Progenitor cell of endocrine pancreas (in vitro differentiated cells): ENCODE measurements at regions not wholly inside any gene's neighbourhood (a gene's known extent, or its start where the extent isn't known, plus 50 kb on each side); places are given as distances from the start of the nearest gene placed in this dataset.
A peak's percentile ranks its signal among the peaks of the same experiment; 100 is the strongest.

Experiments
- DNase-seq: peaks from one replicate; pipeline ENCODE4 v3.0.0; 2021; ENCODE audit warnings: low spot score; ENCODE audit not compliant: unreplicated experiment
- H3K27ac Mint-ChIP-seq: 2 replicates; pipeline ENCODE4 v1.8.0; 2021; ENCODE audit warnings: mild to moderate bottlenecking, moderate library complexity, mixed read lengths
- H3K27me3 Mint-ChIP-seq: 2 replicates; pipeline ENCODE4 v1.8.0; 2021; ENCODE audit warnings: mixed read lengths
- H3K36me3 Mint-ChIP-seq: 2 replicates; pipeline ENCODE4 v1.8.0; 2022; ENCODE audit warnings: mixed read lengths; ENCODE audit not compliant: insufficient read depth
- H3K4me1 Mint-ChIP-seq: 2 replicates; pipeline ENCODE4 v1.8.0; 2021; ENCODE audit warnings: low read depth, mixed read lengths
- H3K4me3 Mint-ChIP-seq: 2 replicates; pipeline ENCODE4 v1.8.0; 2021; ENCODE audit warnings: low read depth, mild to moderate bottlenecking, moderate library complexity, mixed read lengths
- H3K9me3 Mint-ChIP-seq: 2 replicates; pipeline ENCODE4 v1.8.0; 2021; ENCODE audit warnings: low read depth, mixed read lengths
- TF ChIP-seq, protein P1 (sequence below): fragments of 200-600 bp; sonication (generic); IDR thresholded peaks from one replicate; pipeline ENCODE4 v1.5.0; 2021; ENCODE audit warnings: antibody characterized with exemption, mild to moderate bottlenecking; ENCODE audit not compliant: unreplicated experiment

DNA sequence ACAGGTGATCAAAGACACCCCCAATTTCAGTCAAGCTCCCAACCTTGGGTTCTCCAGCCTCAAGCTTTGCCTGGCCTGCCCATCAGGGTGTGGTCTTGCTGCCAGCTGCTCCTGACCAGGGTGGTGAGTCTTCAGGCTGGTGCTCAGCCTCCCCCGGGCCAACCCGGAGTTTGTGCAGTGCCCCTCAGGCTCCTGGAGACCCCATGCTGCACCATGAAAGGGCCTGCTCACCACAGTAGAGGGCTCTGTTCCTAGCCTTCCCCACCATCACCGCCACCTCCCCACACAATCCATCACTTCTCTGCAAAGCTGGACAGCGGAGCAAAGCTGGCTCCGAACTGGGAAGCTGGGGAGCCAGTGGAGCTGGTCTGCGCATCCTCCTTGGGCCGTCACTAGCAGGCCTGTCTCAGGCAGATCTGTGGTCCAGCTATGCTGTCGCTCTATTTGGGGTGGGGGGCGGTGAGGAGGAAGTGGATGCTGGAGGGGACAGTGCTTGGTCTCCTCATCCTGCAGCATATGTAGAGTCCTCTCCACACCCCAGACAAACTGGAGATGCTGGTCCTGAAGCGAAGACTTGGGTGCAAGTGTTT, 88.5 kb upstream of the RPL38 start:
- no peaks in the 10 kb centered on the region for H3K9me3 Mint-ChIP-seq
- no peak overlapping the region for H3K27ac Mint-ChIP-seq
- no peaks in the 10 kb centered on the region for H3K36me3 Mint-ChIP-seq
- peaks cover 14% of the 10 kb centered on the region for H3K4me1 Mint-ChIP-seq
- DNase-seq = no peak
- H3K4me3 Mint-ChIP-seq = no peak overlapping the region
- peaks cover 36% of the 10 kb centered on the region for H3K27me3 Mint-ChIP-seq
- TF ChIP-seq, protein P1, sequence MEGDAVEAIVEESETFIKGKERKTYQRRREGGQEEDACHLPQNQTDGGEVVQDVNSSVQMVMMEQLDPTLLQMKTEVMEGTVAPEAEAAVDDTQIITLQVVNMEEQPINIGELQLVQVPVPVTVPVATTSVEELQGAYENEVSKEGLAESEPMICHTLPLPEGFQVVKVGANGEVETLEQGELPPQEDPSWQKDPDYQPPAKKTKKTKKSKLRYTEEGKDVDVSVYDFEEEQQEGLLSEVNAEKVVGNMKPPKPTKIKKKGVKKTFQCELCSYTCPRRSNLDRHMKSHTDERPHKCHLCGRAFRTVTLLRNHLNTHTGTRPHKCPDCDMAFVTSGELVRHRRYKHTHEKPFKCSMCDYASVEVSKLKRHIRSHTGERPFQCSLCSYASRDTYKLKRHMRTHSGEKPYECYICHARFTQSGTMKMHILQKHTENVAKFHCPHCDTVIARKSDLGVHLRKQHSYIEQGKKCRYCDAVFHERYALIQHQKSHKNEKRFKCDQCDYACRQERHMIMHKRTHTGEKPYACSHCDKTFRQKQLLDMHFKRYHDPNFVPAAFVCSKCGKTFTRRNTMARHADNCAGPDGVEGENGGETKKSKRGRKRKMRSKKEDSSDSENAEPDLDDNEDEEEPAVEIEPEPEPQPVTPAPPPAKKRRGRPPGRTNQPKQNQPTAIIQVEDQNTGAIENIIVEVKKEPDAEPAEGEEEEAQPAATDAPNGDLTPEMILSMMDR = no peak

DNA sequence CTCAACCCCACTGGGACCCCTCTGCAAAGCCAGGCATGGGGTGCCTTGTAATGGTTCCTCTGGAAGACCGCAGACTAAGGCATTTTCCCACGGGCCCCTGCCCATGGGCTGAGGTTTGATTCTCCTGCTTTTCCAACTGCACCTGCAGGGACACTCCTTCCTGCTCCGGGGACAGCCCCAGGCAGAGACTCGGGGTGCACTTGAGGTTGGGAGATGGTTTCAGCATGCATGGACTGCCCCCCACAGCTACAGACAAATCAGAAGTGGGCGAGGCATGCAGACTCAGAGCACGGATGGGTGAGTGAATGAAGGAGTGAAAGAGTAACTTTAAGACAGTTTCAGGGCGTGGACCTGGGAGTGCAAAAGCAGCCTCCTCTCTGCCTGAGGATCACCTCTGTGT, 87.9 kb upstream of the RPL38 start:
- Mint-ChIP-seq H3K36me3 (no peaks in the 10 kb centered on the region), H3K4me1 (peaks cover 8% of the 10 kb centered on the region), H3K9me3 (no peaks in the 10 kb centered on the region), H3K4me3 (no peak overlapping the region), H3K27ac (no peak overlapping the region), H3K27me3 (peaks cover 36% of the 10 kb centered on the region)
- DNase-seq = no peak
- TF ChIP-seq, protein P1 = no peak

DNA sequence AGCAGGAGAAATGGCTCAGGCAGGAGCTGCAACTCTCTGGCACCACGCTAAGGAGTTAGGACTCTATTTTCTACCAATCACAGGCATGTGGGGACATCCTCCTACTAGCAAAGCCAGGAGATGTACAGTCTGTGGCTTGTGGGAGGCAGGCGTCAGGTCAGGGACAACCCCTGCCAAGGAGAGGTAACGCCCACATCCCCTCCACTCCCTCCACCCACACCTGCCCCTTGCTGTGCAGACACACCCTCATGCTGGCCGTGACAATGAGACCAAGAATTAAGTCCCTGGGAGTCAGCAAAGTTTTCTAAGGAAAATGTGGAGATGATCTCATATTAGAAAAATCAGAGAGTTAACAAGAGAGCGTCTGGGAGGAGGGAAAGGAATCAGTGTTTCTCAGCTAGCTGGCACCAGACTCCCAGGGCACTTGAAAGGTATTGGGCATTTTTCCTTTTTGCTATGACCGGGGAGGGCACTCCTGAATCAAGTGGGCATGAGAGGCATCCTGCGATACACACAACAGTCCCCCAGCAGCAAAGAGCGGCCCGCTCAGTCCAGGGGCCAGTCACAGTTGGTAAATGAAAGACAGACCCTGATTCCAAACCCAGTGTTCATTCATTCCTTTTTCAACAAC, 87.3 kb upstream of the RPL38 start:
- TF ChIP-seq, protein P1 = no peak
- Mint-ChIP-seq H3K27me3 (peaks cover 36% of the 10 kb centered on the region), H3K36me3 (no peaks in the 10 kb centered on the region), H3K4me1 (peaks cover 6% of the 10 kb centered on the region), H3K27ac (no peak overlapping the region), H3K4me3 (no peak overlapping the region), H3K9me3 (no peaks in the 10 kb centered on the region)
- no peak for DNase-seq

DNA sequence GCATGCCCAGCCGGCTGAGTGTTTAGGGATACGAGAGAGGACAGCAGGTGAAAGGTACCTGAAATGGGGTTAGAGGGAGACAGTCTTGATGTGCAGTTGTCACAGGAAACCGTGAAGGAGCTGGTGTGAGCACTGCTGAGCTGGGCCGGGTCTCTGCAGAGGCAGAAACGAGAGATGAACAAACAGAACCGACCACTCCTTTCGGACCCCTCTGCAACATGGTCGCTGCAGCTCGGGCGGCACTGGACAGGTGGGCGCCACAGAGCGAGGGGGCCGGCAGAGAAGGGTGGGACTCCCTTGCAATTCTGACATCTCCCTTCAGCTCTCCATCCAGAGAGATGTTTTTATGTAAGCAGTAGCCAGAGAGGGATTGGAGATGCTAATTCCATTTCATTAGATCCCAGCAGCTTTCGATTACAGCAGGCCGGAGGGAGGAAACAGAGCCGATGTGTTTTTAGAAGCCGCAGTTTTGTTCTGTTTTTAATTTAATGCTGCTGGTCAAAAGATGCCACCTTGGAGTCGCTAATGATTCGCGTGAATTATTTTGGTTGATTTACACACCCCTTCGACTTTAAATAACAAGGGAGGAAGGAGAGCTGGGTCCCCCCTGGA, 86.3 kb upstream of the RPL38 start:
- no peak overlapping the region for H3K27ac Mint-ChIP-seq

DNA sequence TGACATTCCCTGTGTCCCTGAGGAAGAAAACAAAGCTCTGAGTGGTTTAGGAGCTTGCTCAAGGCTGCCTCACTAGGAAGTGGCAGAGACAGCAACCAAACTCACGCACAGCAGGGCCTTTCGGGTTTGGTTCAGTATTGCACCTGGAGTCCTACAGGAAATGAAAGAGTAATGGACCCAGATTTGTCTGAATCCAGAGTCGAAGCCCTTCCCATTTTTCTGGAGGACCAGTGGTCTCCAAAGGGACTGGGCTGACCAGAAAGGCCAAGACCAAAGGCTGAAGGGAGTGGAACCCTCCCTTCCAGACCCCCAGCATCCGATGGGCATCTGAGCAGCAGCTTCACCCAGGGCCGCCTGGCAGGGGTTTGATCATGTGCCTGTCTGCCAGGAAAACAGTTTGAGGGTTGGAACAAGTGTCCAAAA, 85.5 kb upstream of the RPL38 start:
- DNase-seq = no peak
- Mint-ChIP-seq H3K27me3 (peaks cover 36% of the 10 kb centered on the region), H3K9me3 (peaks cover 4% of the 10 kb centered on the region), H3K4me1 (peaks cover 6% of the 10 kb centered on the region), H3K4me3 (no peak overlapping the region), H3K36me3 (no peaks in the 10 kb centered on the region), H3K27ac (no peak overlapping the region)
- TF ChIP-seq, protein P1 = peak; percentile 15

More for the DNA sequence above, 86.3 kb upstream of the RPL38 start:
- Mint-ChIP-seq H3K36me3 (no peaks in the 10 kb centered on the region), H3K4me3 (no peak overlapping the region), H3K27me3 (peaks cover 36% of the 10 kb centered on the region), H3K4me1 (peaks cover 6% of the 10 kb centered on the region), H3K9me3 (peaks cover under 1% of the 10 kb centered on the region)
- TF ChIP-seq, protein P1 = no peak
- no peak for DNase-seq
